HepG2 (cell line): ENCODE measurements at regions not wholly inside any gene's neighbourhood (a gene's known extent, or its start where the extent isn't known, plus 50 kb on each side); places are given as distances from the start of the nearest gene placed in this dataset.

Experiments
- ATAC-seq: fragments of 200-7000 bp; cut with Tn5 transposase; 3 replicates; pipeline ENCODE4 v1.9.1; 2020; ENCODE audit warnings: mild to moderate bottlenecking, moderate library complexity
- BruUV-seq: library from RNA; stranded (reverse); fragments of 400-500 nt; replicated peaks from 2 replicates; lab custom pipeline; 2021; lab: Mats Ljungman, UMichigan
- CTCF ChIA-PET: fragments of 300-600 bp; formaldehyde crosslinking; extraction: SDS; loops from one replicate; lab custom pipeline; 2021; ENCODE audit warnings: low total read pairs, inconsistent platforms, low intra/inter-chr PET ratio; lab: Yijun Ruan, JAX
- POLR2A ChIA-PET: fragments of 350-600 bp; sonication (Branson Sonifier 250); formaldehyde crosslinking; loops from one replicate; lab custom pipeline; 2020; ENCODE audit warnings: antibody characterized with exemption, inconsistent platforms; lab: Yijun Ruan, JAX
- DNase-seq: peaks from one replicate; pipeline ENCODE4 v3.0.0-alpha.2; 2015; ENCODE audit warnings: low spot score
- FAIRE-seq: peaks from 3 replicates; lab custom pipeline; 2011; peaks lifted over from hg19 to GRCh38; lab: Jason Lieb, UNC
- H2AFZ ChIP-seq: one replicate; pipeline ENCODE4 v1.6.1; 2011; ENCODE audit warnings: low read length, inconsistent platforms
- H3K27ac ChIP-seq: fragments of 300-600 bp; 3 replicates; pipeline ENCODE4 v1.8.0; 2011; ENCODE audit warnings: mixed run types, mild to moderate bottlenecking, mixed read lengths, low read length, inconsistent platforms; ENCODE audit not compliant: insufficient read depth; ENCODE audit errors: extremely low read length
- H3K27me3 ChIP-seq, 2 experiments: fragments of 200-600 bp in 1 of 2; 2 replicates in 1 of 2; 3 replicates in 1 of 2; pipeline versions ENCODE4 v1.6.0 to v1.8.0; 2011; ENCODE audit warnings: low read length in 2 of 2, mild to moderate bottlenecking in 2 of 2, moderate library complexity in 2 of 2, inconsistent platforms in 1 of 2; ENCODE audit not compliant: insufficient read depth in 2 of 2, control insufficient read depth in 1 of 2
- H3K36me3 ChIP-seq, 2 experiments: fragments of 200-600 bp in 1 of 2; replicated peaks in 1 of 2; 2 replicates in 1 of 2; 3 replicates in 1 of 2; pipeline versions ENCODE4 v1.5.1 to v1.8.0; 2011; ENCODE audit warnings: low read length in 2 of 2, inconsistent platforms in 1 of 2; ENCODE audit not compliant: insufficient read depth in 2 of 2, control insufficient read depth in 1 of 2
- H3K4me1 ChIP-seq: 2 replicates; pipeline ENCODE4 v1.5.1; 2012; ENCODE audit warnings: low read length, inconsistent platforms; ENCODE audit not compliant: insufficient read depth
- H3K4me2 ChIP-seq: 2 replicates; pipeline ENCODE4 v1.6.0; 2011; ENCODE audit warnings: low read depth, low read length, inconsistent platforms
- H3K4me3 ChIP-seq, 3 experiments: fragments of 200-600 bp in 1 of 3; sonication (generic), shearing (Covaris generic) in 1 of 3; replicated peaks in 1 of 3; 2 replicates each; pipeline ENCODE4 v1.5.1; 2011 to 2016; ENCODE audit warnings: low read length in 3 of 3, inconsistent platforms in 2 of 3, low read depth in 2 of 3, mild to moderate bottlenecking in 2 of 3, control low read depth in 1 of 3, mixed read lengths in 1 of 3; ENCODE audit not compliant: insufficient read depth in 1 of 3
- H3K79me2 ChIP-seq: one replicate; pipeline ENCODE4 v1.6.1; 2011; ENCODE audit warnings: low read length, inconsistent platforms; ENCODE audit not compliant: insufficient read depth
- H3K9ac ChIP-seq: 2 replicates; pipeline ENCODE4 v1.6.0; 2011; ENCODE audit warnings: mild to moderate bottlenecking, low read depth, low read length, inconsistent platforms; ENCODE audit not compliant: insufficient read depth
- H3K9me3 ChIP-seq: 2 replicates; pipeline ENCODE4 v1.5.1; 2012; ENCODE audit warnings: mild to moderate bottlenecking, low read length
- H4K20me1 ChIP-seq: 2 replicates; pipeline ENCODE4 v1.6.0; 2011; ENCODE audit warnings: inconsistent platforms, mild to moderate bottlenecking, low read length, moderate library complexity; ENCODE audit not compliant: insufficient read depth
- ARHGAP35 ChIP-seq: sonication (generic); formaldehyde crosslinking; IDR thresholded peaks from 2 replicates; pipeline ENCODE4 v1.9.0; 2022; ENCODE audit warnings: mild to moderate bottlenecking, inconsistent platforms, moderate library complexity, missing genetic modification reagents, borderline replicate concordance
- CHCHD3 ChIP-seq: sonication (generic); formaldehyde crosslinking; IDR thresholded peaks from 2 replicates; pipeline ENCODE4 v1.8.0; 2022; ENCODE audit warnings: mild to moderate bottlenecking, missing genetic modification reagents, moderate library complexity
- HNF4A ChIP-seq: sonication (generic); formaldehyde crosslinking; IDR thresholded peaks from 2 replicates; pipeline ENCODE4 v1.4.0; 2020; ENCODE audit warnings: missing genetic modification reagents
- NR2C2 ChIP-seq: sonication (generic); formaldehyde crosslinking; IDR thresholded peaks from 2 replicates; pipeline ENCODE4 v1.4.0; 2020; ENCODE audit warnings: missing genetic modification reagents, mild to moderate bottlenecking, moderate library complexity, borderline replicate concordance
- PLSCR1 ChIP-seq: sonication (generic); formaldehyde crosslinking; IDR thresholded peaks from 2 replicates; pipeline ENCODE4 v1.5.0; 2020; ENCODE audit warnings: missing genetic modification reagents, mild to moderate bottlenecking, borderline replicate concordance
- ZNF160 ChIP-seq: sonication (generic); formaldehyde crosslinking; IDR thresholded peaks from 2 replicates; pipeline ENCODE4 v1.8.0; 2022; ENCODE audit warnings: mild to moderate bottlenecking, inconsistent platforms, missing genetic modification reagents
- ZNF562 ChIP-seq: sonication (generic); formaldehyde crosslinking; IDR thresholded peaks from 2 replicates; pipeline ENCODE4 v1.8.0; 2022; ENCODE audit warnings: missing genetic modification reagents, borderline replicate concordance
- ZNF7 ChIP-seq: IDR thresholded peaks from 2 replicates; pipeline ENCODE4 v1.6.1; 2016; ENCODE audit warnings: missing biosample characterization, missing genetic modification reagents
- WGBS: methylation state at CpG from one replicate; pipeline ENCODE4 v1.1.6; 2017; ENCODE audit warnings: low lambda C conversion rate; 5-methylcytosine and 5-hydroxymethylcytosine counted together
- in situ Hi-C: cut with HindIII; loops from 2 replicates; pipeline ENCODE4 v1.10.0; 2017; ENCODE audit warnings: low pct_unique_long_range_greater_than_20kb; ENCODE audit not compliant: extremely low pct_ligation_motif_present
- intact Hi-C: fragments of 100-400 bp; cut with micrococcal nuclease; formaldehyde crosslinking; loops from one replicate; pipeline ENCODE4 v1.10.0; 2022; ENCODE audit not compliant: unreplicated experiment
- TF ChIP-seq, protein P1 (sequence below): sonication (generic); formaldehyde crosslinking; IDR thresholded peaks from 2 replicates; pipeline ENCODE4 v1.5.0; 2020; ENCODE audit warnings: mild to moderate bottlenecking, low read depth, missing genetic modification reagents, borderline replicate concordance
- TF ChIP-seq, protein P2 (sequence below): IDR thresholded peaks from 2 replicates; pipeline ENCODE4 v1.6.1; 2016; ENCODE audit warnings: mild to moderate bottlenecking, missing biosample characterization, missing genetic modification reagents
- TF ChIP-seq, protein P3 (sequence below): sonication (generic); formaldehyde crosslinking; IDR thresholded peaks from 2 replicates; pipeline ENCODE4 v1.4.0; 2020; ENCODE audit warnings: missing genetic modification reagents; ENCODE audit errors: not compliant biosample characterization

DNA sequence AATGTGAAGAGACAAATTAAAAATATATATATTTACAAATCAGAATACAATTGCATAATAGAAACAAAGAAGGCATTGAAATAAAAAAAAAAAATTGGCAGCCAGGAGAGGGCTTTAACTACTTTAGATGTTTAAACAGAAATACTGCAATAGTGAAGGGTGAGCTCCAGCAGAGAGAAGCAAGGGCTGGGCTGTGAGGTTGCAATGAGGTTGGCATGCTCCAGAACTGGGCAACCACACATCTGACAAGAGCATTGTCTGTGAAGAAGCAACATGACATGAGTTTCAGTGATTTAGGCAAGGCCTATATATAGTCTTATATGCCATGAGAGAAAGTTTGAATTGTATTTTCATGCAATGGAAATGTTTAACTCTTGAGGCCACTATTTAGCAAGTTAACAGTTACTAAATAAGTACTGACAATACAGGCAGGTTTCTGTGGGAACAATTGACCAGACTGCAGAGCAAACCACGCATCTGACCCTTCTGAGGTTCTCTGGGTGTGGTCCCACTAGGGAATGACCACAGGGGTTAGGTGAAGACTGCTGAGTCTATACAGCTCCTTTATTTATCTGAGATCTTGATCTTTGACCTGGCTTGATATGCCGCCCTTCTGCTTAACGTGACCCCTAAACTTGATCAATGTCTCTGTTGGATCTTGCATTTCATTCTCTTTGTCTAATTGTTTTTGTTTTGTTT lies 354.2 kb upstream of the PIK3C3 start (continued):
- TF ChIP-seq HNF4A (CRISPR knock-in tag), result no peak
- TF ChIP-seq ZNF562 (CRISPR knock-in tag), result no peak
- TF ChIP-seq, protein P1, sequence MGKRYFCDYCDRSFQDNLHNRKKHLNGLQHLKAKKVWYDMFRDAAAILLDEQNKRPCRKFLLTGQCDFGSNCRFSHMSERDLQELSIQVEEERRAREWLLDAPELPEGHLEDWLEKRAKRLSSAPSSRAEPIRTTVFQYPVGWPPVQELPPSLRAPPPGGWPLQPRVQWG (CRISPR knock-in tag), result no peak
- TF ChIP-seq ARHGAP35 (CRISPR knock-in tag), result no peak
- TF ChIP-seq CHCHD3, result no peak

GRCh38 chr18:41599466-41599865 lies 355.6 kb upstream of the PIK3C3 start:
- H3K27ac ChIP-seq, result no peak overlapping the region
- no peak overlapping the region for H2AFZ ChIP-seq
- BruUV-seq, result no TSS peak
- ATAC-seq, result no peak
- no peaks in the 10 kb centered on the region for H3K36me3 ChIP-seq
- intact Hi-C loops, result no loop called here
- H4K20me1 ChIP-seq, result no peaks in the 10 kb centered on the region
- WGBS, result 6% methylated on average over 3 of the region's 3 CpGs
- POLR2A ChIA-PET, result no interaction called here
- no peaks in the 10 kb centered on the region for H3K27me3 ChIP-seq
- no peak for FAIRE-seq
- TF ChIP-seq ZNF7 (CRISPR knock-in tag), result no peak
- TF ChIP-seq, protein P2, sequence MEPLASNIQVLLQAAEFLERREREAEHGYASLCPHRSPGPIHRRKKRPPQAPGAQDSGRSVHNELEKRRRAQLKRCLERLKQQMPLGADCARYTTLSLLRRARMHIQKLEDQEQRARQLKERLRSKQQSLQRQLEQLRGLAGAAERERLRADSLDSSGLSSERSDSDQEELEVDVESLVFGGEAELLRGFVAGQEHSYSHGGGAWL (CRISPR knock-in tag), result no peak
- TF ChIP-seq PLSCR1, result no peak
- TF ChIP-seq, protein P3, sequence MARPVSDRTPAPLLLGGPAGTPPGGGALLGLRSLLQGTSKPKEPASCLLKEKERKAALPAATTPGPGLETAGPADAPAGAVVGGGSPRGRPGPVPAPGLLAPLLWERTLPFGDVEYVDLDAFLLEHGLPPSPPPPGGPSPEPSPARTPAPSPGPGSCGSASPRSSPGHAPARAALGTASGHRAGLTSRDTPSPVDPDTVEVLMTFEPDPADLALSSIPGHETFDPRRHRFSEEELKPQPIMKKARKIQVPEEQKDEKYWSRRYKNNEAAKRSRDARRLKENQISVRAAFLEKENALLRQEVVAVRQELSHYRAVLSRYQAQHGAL (CRISPR knock-in tag), result no peak
- TF ChIP-seq NR2C2, result no peak
- TF ChIP-seq ZNF160, result no peak
- no peaks in the 10 kb centered on the region for H3K9me3 ChIP-seq
- no peak for DNase-seq
- no peak overlapping the region for H3K9ac ChIP-seq
- H3K79me2 ChIP-seq, result no peaks in the 10 kb centered on the region
- no peaks in the 10 kb centered on the region for H3K4me1 ChIP-seq
- in situ Hi-C loops, result no loop called here
- no peak overlapping the region for H3K4me2 ChIP-seq
- no peak overlapping the region for H3K4me3 ChIP-seq
- CTCF ChIA-PET, result no interaction called here
